Esophagus squamous epithelium (tissue), 5 donors: ENCODE measurements at regions not wholly inside any gene's neighbourhood (a gene's known extent, or its start where the extent isn't known, plus 50 kb on each side); places are given as distances from the start of the nearest gene placed in this dataset.

ENCODE experiments used
- DNase-seq: peaks from one replicate; lab custom pipeline; 2025; lab: John Stamatoyannopoulos, UW
- H3K27ac ChIP-seq, 4 donors: fragments of 200-600 bp; sonication (generic); one replicate each; pipeline ENCODE4 v1.5.1; 2016 to 2019; ENCODE audit warnings: mild to moderate bottlenecking in 1 of 4
- H3K27me3 ChIP-seq, 4 donors: fragments of 200-600 bp; sonication (generic); 1 replicate in 3 of 4; 2 replicates in 1 of 4; pipeline versions ENCODE4 v1.5.1 to v1.6.0; 2017 to 2021; ENCODE audit warnings: antibody characterized with exemption in 1 of 4
- H3K36me3 ChIP-seq, 3 donors: fragments of 200-600 bp; sonication (generic); one replicate each; pipeline ENCODE4 v1.5.1; 2016 to 2019
- H3K4me1 ChIP-seq, 3 donors: fragments of 200-600 bp; sonication (generic); one replicate each; pipeline ENCODE4 v1.5.1; 2017 to 2019
- H3K4me3 ChIP-seq, 4 donors: fragments of 200-600 bp; sonication (generic); 1 replicate in 3 of 4; 2 replicates in 1 of 4; pipeline ENCODE4 v1.5.1; 2016 to 2019; ENCODE audit warnings: mild to moderate bottlenecking in 2 of 4, moderate library complexity in 1 of 4
- H3K9me3 ChIP-seq, 3 donors: fragments of 200-600 bp; sonication (generic); one replicate each; pipeline ENCODE4 v1.5.1; 2016 to 2019
- CTCF ChIP-seq, 6 experiments: fragments of 450-650 bp in 4 of 6; fragments of 200-600 bp in 2 of 6; sonication (generic) in 2 of 6; IDR thresholded peaks; one replicate each; pipeline ENCODE4 v1.5.1; 2016 to 2019; ENCODE audit warnings: antibody characterized with exemption in 6 of 6, mild to moderate bottlenecking in 4 of 6, moderate library complexity in 4 of 6
- POLR2A ChIP-seq, 4 donors: fragments of 450-650 bp; IDR thresholded peaks; one replicate each; pipeline ENCODE4 v1.6.1; 2017; ENCODE audit warnings: antibody characterized with exemption in 4 of 4, mild to moderate bottlenecking in 4 of 4, moderate library complexity in 3 of 4
- WGBS, 2 donors: methylation state at CpG; one replicate each; pipeline ENCODE4 v1.1.5; 2018; 5-methylcytosine and 5-hydroxymethylcytosine counted together
- intact Hi-C: fragments of 100-400 bp; cut with DNase I; formaldehyde crosslinking; loops from one replicate; pipeline ENCODE4 v1.15.0; 2022
- donor health status: DM: yes; HTN: yes; CAD: no.

DNA sequence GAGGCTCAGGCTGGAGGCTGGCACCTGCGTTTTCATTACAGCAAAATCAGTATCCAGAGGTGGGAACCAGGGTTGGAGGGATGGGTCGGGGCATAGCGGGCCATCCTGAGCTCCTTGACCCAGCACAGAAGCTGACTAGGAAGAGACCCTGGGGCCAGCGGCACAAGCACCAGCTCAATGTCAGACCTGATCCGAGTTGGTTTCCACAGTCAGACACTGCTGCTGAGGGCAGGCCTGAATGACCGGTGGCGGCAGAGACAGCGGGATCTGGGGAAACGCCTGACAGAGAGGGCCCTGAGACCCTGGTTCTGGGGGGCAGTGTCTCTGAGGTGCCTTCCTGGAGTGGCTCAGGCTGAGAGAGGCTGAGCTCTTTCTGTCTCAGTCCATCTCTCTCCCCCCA is 162.0 kb upstream of the C1orf174 start:
- peaks cover 0 to 9% (median 0%) of the 10 kb centered on the region in 4 donors for H3K27me3 ChIP-seq
- no peak overlapping the region for H3K27ac ChIP-seq
- intact Hi-C loops: no loop called here
- no peaks in the 10 kb centered on the region for H3K4me1 ChIP-seq
- TF ChIP-seq CTCF (IDR thresholded peaks at IDR 0.05) (no peak), POLR2A (IDR thresholded peaks at IDR 0.05) (no peak)
- no peak overlapping the region for H3K4me3 ChIP-seq
- no peaks in the 10 kb centered on the region for H3K36me3 ChIP-seq
- H3K9me3 ChIP-seq: peaks cover 0 to 8% (median 0%) of the 10 kb centered on the region in 3 donors
- WGBS, 2 donors: 80 to 83% methylated on average over 6 to 7 of the region's 9 CpGs
- no peak for DNase-seq

- DNase-seq: no peak
- WGBS, 2 donors: 61 to 69% methylated on average over 4 to 10 of the region's 13 CpGs
- H3K9me3 ChIP-seq: peaks cover 0 to 8% (median 0%) of the 10 kb centered on the region in 3 donors
Measured at GRCh38 chr1:4062560-4062959, 162.5 kb upstream of the C1orf174 start.

DNA sequence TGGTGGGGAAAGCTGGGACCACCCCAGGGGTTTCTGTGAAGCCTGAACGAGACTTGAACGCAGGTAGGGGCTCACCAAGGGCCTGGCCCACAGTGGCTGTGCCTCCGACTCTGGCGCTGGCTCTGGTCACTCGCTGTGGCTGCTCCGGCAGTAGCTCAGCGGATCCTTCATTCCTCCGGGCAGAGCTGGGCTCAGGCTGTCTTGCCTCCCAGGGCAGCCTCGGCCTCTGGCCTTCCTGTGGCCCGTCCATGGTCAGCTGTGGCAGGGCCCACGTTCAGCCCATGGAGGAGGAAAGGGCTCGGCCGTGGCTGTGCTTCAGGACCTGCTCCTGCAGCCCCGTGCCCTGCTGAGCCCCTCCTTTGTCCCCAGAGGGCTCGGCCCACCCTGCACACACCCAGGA is 162.9 kb upstream of the C1orf174 start:
- intact Hi-C loops: no loop called here
- no peak for TF ChIP-seq POLR2A (IDR thresholded peaks at IDR 0.05)
- no peak for TF ChIP-seq CTCF (IDR thresholded peaks at IDR 0.05)
- 40 to 80% methylated on average over 1 to 6 of the region's 15 CpGs for WGBS, 2 donors
- no peaks in the 10 kb centered on the region for H3K4me1 ChIP-seq
- peaks cover 0 to 9% (median 0%) of the 10 kb centered on the region in 4 donors for H3K27me3 ChIP-seq
- no peaks in the 10 kb centered on the region for H3K36me3 ChIP-seq
- no peak overlapping the region for H3K27ac ChIP-seq
- H3K9me3 ChIP-seq: peaks cover 0 to 8% (median 0%) of the 10 kb centered on the region in 3 donors
- DNase-seq: no peak
- no peak overlapping the region for H3K4me3 ChIP-seq

More at GRCh38 chr1:4062560-4062959, 162.5 kb upstream of the C1orf174 start:
- TF ChIP-seq CTCF (IDR thresholded peaks at IDR 0.05): no peak
- no peak for TF ChIP-seq POLR2A (IDR thresholded peaks at IDR 0.05)
- Histone ChIP-seq H3K27ac (no peak overlapping the region), H3K27me3 (peaks cover 0 to 9% (median 0%) of the 10 kb centered on the region in 4 donors), H3K4me1 (no peaks in the 10 kb centered on the region), H3K36me3 (no peaks in the 10 kb centered on the region), H3K4me3 (no peak overlapping the region)
- intact Hi-C loops: no loop called here

DNA sequence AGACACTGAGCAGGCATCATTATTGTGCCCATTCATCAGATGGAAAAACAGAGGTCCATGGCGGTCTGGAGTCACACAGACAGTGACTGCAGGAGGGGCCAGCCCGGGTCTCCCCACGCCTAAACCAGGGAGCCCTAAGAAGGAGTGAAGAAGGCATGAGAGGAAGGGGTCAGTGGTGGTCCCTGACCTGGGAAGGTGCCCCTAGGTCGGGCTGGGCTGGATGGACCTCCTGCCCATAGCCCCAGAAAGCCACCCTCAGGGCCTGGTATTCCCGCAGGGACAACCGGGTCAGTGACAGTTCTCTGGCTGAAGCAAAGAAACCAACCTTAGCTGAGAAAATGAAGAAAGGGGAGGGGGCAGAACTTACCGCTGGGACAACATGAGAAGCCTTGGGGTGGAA is 163.4 kb upstream of the C1orf174 start:
- no peak overlapping the region for H3K27ac ChIP-seq
- H3K27me3 ChIP-seq: peaks cover 0 to 5% (median 0%) of the 10 kb centered on the region in 4 donors
- peaks cover 0 to 8% (median 0%) of the 10 kb centered on the region in 3 donors for H3K9me3 ChIP-seq
- H3K36me3 ChIP-seq: no peaks in the 10 kb centered on the region
- intact Hi-C loops: no loop called here
- WGBS, 2 donors: 40 to 60% methylated on average over 1 to 2 of the region's 7 CpGs
- TF ChIP-seq CTCF (IDR thresholded peaks at IDR 0.05): no peak
- no peak for TF ChIP-seq POLR2A (IDR thresholded peaks at IDR 0.05)
- H3K4me3 ChIP-seq: no peak overlapping the region
- H3K4me1 ChIP-seq: no peaks in the 10 kb centered on the region
- DNase-seq: no peak

DNA sequence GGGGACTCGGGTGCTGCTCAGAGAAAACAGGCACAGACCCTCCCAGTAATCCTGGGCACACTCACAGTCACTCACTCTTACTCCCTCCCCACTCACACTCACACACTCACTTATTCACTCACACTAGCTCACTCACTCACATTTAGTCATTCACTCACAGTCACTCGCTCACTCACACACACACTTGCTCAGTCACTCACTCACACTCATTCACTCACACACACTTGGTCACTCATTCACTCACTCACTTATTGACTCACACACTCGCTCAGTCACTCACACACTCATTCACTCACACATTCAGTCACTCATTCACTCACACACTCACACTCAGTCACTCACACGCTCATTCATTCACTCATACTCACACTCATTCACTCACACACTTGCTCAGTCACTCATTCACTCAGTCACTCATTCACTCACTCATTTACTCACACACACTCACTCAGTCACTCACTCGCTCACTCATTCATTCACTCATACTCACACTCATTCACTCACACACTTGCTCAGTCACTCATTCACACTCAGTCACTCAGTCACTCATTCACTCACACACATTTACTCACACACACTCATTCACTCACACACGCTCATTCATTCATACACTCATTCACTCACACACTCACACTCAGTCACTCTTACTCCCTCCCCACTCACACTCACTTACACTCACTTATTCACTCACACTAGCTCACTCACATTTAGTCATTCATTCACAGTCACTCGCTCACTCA is 164.2 kb upstream of the C1orf174 start:
- intact Hi-C loops: no loop called here

More for the DNA sequence above, 164.2 kb upstream of the C1orf174 start:
- H3K36me3 ChIP-seq: no peaks in the 10 kb centered on the region
- H3K4me3 ChIP-seq: no peak overlapping the region
- H3K27ac ChIP-seq: no peak overlapping the region
- no peak for TF ChIP-seq POLR2A (IDR thresholded peaks at IDR 0.05)
- no peak for TF ChIP-seq CTCF (IDR thresholded peaks at IDR 0.05)
- peaks cover 0 to 8% (median 0%) of the 10 kb centered on the region in 3 donors for H3K9me3 ChIP-seq
- H3K4me1 ChIP-seq: no peaks in the 10 kb centered on the region
- DNase-seq: no peak
- no peaks in the 10 kb centered on the region for H3K27me3 ChIP-seq
- WGBS, 2 donors: 68 to 74% methylated on average over 6 to 7 of the region's 7 CpGs
